Cerebellar nuclear complex (tissue), 1 donor: ENCODE measurements at regions not wholly inside any gene's neighbourhood (a gene's known extent, or its start where the extent isn't known, plus 50 kb on each side); places are given as distances from the start of the nearest gene placed in this dataset.
"Not testable (repeated sequence)": the region's sequence is repeated elsewhere in the genome, so short reads cannot be mapped to it uniquely, and the experiment has no call there.

Experiments used
- DNase-seq, 2 experiments: peaks; one replicate each; lab custom pipeline; 2025; lab: John Stamatoyannopoulos, UW

GRCh38 chr15:99455789-99456160 lies 110.0 kb upstream of the MEF2A start:
- no peak for DNase-seq

- no peak for DNase-seq
Observed at GRCh38 chr15:99464137-99464536, 101.6 kb upstream of the MEF2A start.

GRCh38 chr15:99466701-99467337 lies 99.0 kb upstream of the MEF2A start:
- no peak for DNase-seq

- DNase-seq = no peak
Observed at GRCh38 chr15:99467338-99467720, 98.5 kb upstream of the MEF2A start.

GRCh38 chr15:99467853-99468464 lies 97.8 kb upstream of the MEF2A start:
- no peak for DNase-seq

- DNase-seq = not testable (repeated sequence)
Observed at GRCh38 chr15:99470204-99470603, 95.6 kb upstream of the MEF2A start.

- no peak for DNase-seq
Observed at GRCh38 chr15:99472416-99473145, 93.2 kb upstream of the MEF2A start.

GRCh38 chr15:99473981-99474906 lies 91.5 kb upstream of the MEF2A start:
- peak; percentile 41 to 84 for DNase-seq

GRCh38 chr15:99474909-99475753 lies 90.7 kb upstream of the MEF2A start:
- DNase-seq = no peak

- DNase-seq = no peak
Observed at GRCh38 chr15:99475754-99476412, 89.9 kb upstream of the MEF2A start.

GRCh38 chr15:99476413-99477222 lies 89.2 kb upstream of the MEF2A start:
- peak in 1 of 2 experiments; percentile 26 for DNase-seq

- no peak for DNase-seq
Observed at GRCh38 chr15:99477791-99478471, 87.9 kb upstream of the MEF2A start.

- DNase-seq = no peak
Observed at GRCh38 chr15:99478977-99479376, 86.8 kb upstream of the MEF2A start.

- no peak for DNase-seq
Observed at GRCh38 chr15:99480016-99480810, 85.6 kb upstream of the MEF2A start.

GRCh38 chr15:99481113-99481950 lies 84.5 kb upstream of the MEF2A start:
- DNase-seq = no peak

GRCh38 chr15:99481951-99482230 lies 83.9 kb upstream of the MEF2A start:
- no peak for DNase-seq

- DNase-seq = no peak
Observed at GRCh38 chr15:99482993-99483392, 82.8 kb upstream of the MEF2A start.
